ENCODE measurements at regions not wholly inside any gene's neighbourhood (a gene's known extent, or its start where the extent isn't known, plus 50 kb on each side); places are given as distances from the start of the nearest gene placed in this dataset.

DNA sequence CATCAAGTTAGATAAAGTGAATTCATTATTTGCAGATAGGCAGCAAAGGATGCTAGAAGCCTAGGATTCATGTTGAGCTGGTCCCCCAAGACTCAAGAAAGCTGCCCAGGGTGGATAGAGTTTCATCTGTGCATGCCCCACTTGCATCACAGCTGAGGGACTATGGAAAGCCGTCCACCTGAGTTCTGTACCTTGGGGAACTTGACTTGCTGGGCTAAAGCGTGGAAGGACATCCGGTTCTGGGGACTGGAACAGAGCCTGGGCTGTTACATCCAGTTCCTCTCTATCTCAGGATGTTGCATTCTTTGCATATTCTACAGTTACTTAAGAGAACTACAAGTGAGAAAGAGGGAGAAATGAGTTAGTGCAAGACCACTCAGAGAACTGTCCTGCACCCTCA, 458.4 kb downstream of the SHISA9 start:
- H3K27ac ChIP-seq, result no peak overlapping the region
- H3K27me3 ChIP-seq, result no peaks in the 10 kb centered on the region
- DNase-seq (no peak), ATAC-seq (no peak)
- H3K9me3 ChIP-seq, result no peaks in the 10 kb centered on the region
- no peaks in the 10 kb centered on the region for H3K4me1 ChIP-seq
- TF ChIP-seq POLR2A (IDR thresholded peaks at IDR 0.05), result no peak
- TF ChIP-seq, protein P1, sequence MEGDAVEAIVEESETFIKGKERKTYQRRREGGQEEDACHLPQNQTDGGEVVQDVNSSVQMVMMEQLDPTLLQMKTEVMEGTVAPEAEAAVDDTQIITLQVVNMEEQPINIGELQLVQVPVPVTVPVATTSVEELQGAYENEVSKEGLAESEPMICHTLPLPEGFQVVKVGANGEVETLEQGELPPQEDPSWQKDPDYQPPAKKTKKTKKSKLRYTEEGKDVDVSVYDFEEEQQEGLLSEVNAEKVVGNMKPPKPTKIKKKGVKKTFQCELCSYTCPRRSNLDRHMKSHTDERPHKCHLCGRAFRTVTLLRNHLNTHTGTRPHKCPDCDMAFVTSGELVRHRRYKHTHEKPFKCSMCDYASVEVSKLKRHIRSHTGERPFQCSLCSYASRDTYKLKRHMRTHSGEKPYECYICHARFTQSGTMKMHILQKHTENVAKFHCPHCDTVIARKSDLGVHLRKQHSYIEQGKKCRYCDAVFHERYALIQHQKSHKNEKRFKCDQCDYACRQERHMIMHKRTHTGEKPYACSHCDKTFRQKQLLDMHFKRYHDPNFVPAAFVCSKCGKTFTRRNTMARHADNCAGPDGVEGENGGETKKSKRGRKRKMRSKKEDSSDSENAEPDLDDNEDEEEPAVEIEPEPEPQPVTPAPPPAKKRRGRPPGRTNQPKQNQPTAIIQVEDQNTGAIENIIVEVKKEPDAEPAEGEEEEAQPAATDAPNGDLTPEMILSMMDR (IDR thresholded peaks at IDR 0.05), result no peak
- H3K36me3 ChIP-seq, result no peaks in the 10 kb centered on the region
- intact Hi-C loops (cut with DNase I), result no loop called here
- H3K4me3 ChIP-seq, result no peak overlapping the region
- WGBS (ENCODE audit: insufficient coverage, low coverage, low lambda C conversion rate, missing lambda C conversion rate), result no CpG with 5 or more reads among the region's 3 CpGs

DNA sequence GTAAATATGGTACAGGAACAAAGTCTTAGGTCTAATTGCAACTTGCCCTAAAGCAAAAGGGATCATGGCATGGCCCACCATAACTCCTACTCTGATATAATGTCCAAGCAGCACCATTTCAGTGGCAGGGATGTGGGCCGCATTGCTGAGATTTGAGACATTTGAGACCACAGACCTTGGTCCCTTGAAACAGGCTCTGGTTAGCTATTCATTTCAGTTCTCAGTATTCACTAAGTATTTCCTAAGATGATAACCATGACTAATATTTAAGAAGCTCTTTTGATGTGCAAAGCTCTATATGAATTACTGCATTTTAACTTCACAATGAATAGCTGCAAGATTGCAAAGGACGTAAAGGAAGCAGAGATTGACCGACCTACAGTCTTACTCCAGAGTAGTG, 471.0 kb downstream of the SHISA9 start:
- no peaks in the 10 kb centered on the region for H3K36me3 ChIP-seq
- ATAC-seq, result no peak
- TF ChIP-seq POLR2A (IDR thresholded peaks at IDR 0.05), result no peak
- TF ChIP-seq, protein P1 (IDR thresholded peaks at IDR 0.05), result no peak
- no peak overlapping the region for H3K4me3 ChIP-seq
- 84% methylated on average over 3 of the region's 3 CpGs for WGBS (ENCODE audit: insufficient coverage, low coverage, low lambda C conversion rate, missing lambda C conversion rate)
- intact Hi-C loops (cut with DNase I), result no loop called here
- H3K4me1 ChIP-seq, result no peaks in the 10 kb centered on the region
- H3K9me3 ChIP-seq, result no peaks in the 10 kb centered on the region
- H3K27ac ChIP-seq, result no peak overlapping the region
- no peak for DNase-seq
- H3K27me3 ChIP-seq, result no peaks in the 10 kb centered on the region

DNA sequence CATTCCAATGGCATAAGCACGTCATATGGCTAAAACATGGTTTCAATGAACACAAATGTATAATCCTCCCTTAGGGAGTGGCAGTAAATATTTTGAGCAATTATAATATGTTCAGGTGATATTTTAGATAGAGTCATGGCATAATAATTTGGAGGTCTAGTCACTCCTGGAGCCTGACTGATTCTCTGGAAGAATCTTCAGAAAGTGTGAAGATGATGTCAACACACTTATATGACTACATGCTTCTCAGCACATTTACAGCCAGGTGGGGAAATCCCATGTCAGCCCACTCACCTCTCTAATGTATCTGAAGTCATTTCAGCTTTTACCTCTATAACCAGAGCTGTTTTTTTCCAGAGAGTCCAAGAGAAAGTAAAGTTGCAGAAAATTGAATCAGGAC, 474.8 kb downstream of the SHISA9 start:
- H3K27ac ChIP-seq, result no peak overlapping the region
- H3K36me3 ChIP-seq, result no peaks in the 10 kb centered on the region
- 72% methylated on average over 1 of the region's 1 CpG for WGBS (ENCODE audit: insufficient coverage, low coverage, low lambda C conversion rate, missing lambda C conversion rate)
- no peaks in the 10 kb centered on the region for H3K27me3 ChIP-seq
- no peaks in the 10 kb centered on the region for H3K4me1 ChIP-seq
- ATAC-seq, result no peak
- no peak for DNase-seq
- H3K9me3 ChIP-seq, result no peaks in the 10 kb centered on the region
- intact Hi-C loops (cut with DNase I), result no loop called here
- no peak for TF ChIP-seq POLR2A (IDR thresholded peaks at IDR 0.05)
- TF ChIP-seq, protein P1 (IDR thresholded peaks at IDR 0.05), result no peak
- H3K4me3 ChIP-seq, result no peak overlapping the region

DNA sequence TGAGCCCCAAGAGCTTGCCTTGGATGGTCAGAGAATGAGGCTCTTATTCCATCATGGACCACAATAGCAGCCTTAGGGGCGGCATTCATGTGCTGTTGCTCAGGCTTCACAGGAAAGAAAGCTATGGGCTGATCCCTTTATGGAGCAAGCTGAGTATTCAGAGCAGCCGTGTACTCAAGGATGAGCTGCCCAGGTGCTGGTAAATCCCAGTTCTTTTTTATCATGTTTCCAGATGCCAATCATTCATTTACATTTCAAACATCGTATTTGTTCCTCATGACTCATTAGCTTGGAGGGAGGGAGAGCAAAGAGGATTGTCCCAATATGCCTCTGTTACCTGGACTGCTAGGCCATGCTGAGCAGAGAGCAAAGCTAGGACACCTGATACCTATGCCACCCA, 475.7 kb downstream of the SHISA9 start:
- DNase-seq (no peak), ATAC-seq (no peak)
- Histone ChIP-seq H3K4me1 (no peaks in the 10 kb centered on the region), H3K9me3 (no peaks in the 10 kb centered on the region), H3K27me3 (no peaks in the 10 kb centered on the region), H3K36me3 (no peaks in the 10 kb centered on the region), H3K27ac (no peak overlapping the region), H3K4me3 (no peak overlapping the region)
- 75% methylated on average over 2 of the region's 3 CpGs for WGBS (ENCODE audit: insufficient coverage, low coverage, low lambda C conversion rate, missing lambda C conversion rate)
- TF ChIP-seq, protein P1 (IDR thresholded peaks at IDR 0.05), result no peak
- TF ChIP-seq POLR2A (IDR thresholded peaks at IDR 0.05), result no peak
- intact Hi-C loops (cut with DNase I), result no loop called here

DNA sequence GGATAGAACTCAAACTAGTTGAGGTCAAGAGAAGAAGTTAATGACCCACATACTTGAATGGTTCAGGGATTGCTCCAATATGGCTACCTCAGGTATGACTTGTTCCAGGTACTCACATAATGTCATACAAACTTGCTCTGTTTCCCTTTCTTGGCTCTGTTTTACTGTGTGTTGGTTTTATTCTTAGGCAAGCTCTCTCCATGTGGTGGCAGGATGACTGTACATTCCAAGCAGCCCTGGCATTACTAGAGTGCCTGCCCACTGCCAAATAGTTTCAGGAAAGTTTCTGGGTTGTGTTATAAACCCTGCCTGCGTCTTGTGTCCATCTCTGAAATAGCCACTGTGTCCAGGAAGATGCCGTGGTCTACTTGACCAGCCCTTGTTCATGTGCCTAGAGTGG, 476.8 kb downstream of the SHISA9 start:
- WGBS (ENCODE audit: insufficient coverage, low coverage, low lambda C conversion rate, missing lambda C conversion rate), result 100% methylated on average over 1 of the region's 2 CpGs
- Histone ChIP-seq H3K27me3 (no peaks in the 10 kb centered on the region), H3K4me3 (no peak overlapping the region), H3K36me3 (no peaks in the 10 kb centered on the region), H3K4me1 (no peaks in the 10 kb centered on the region), H3K9me3 (no peaks in the 10 kb centered on the region), H3K27ac (no peak overlapping the region)
- no peak for ATAC-seq
- intact Hi-C loops (cut with DNase I), result no loop called here
- TF ChIP-seq, protein P1 (IDR thresholded peaks at IDR 0.05), result no peak
- TF ChIP-seq POLR2A (IDR thresholded peaks at IDR 0.05), result no peak
- no peak for DNase-seq

Data from right lobe of liver (tissue), 6 donors.